ENCODE measurements at regions not wholly inside any gene's neighbourhood (a gene's known extent, or its start where the extent isn't known, plus 50 kb on each side); places are given as distances from the start of the nearest gene placed in this dataset.

GRCh38 chr6:100946021-100946540 is 65.0 kb upstream of the ASCC3 start:
- H3K4me2 ChIP-seq, result no peak overlapping the region
- no peaks in the 10 kb centered on the region; the same call in 2 of the 3 replicates for H3K4me1 Mint-ChIP-seq
- no peaks in the 10 kb centered on the region; the same call in 1 of the 2 replicates for H3K36me3 ChIP-seq (ENCODE audit: insufficient read depth)
- H3K36me3 Mint-ChIP-seq (ENCODE audit: low read depth), result peaks cover 16% of the 10 kb centered on the region; the same call in 2 of the 3 replicates
- H3K4me3 ChIP-seq, result no peak overlapping the region
- no peaks in the 10 kb centered on the region for H4K20me1 ChIP-seq (replicated peaks; ENCODE audit: insufficient read depth)
- no peaks in the 10 kb centered on the region for H3K4me1 ChIP-seq (ENCODE audit: insufficient read depth)
- no peaks in the 10 kb centered on the region for H3K79me2 ChIP-seq (replicated peaks; ENCODE audit: insufficient read depth)
- H3K4me3 Mint-ChIP-seq, result no peak overlapping the region
- no peak overlapping the region for H3K27ac ChIP-seq (ENCODE audit: low read depth)
- H3F3A ChIP-seq (replicated peaks; ENCODE audit: low read depth), result no peaks in the 10 kb centered on the region
- no peak for TF ChIP-seq CREB1 (CRISPR knock-in tag; IDR thresholded peaks at IDR 0.05; ENCODE audit: low read depth)
- no peak for TF ChIP-seq ZNF331 (CRISPR knock-in tag; IDR thresholded peaks at IDR 0.05; ENCODE audit: low read depth)
- TF ChIP-seq EZH2phosphoT487 (IDR thresholded peaks at IDR 0.05; ENCODE audit: unreplicated experiment), result no peak
- no peak for TF ChIP-seq ZNF114 (CRISPR knock-in tag; IDR thresholded peaks at IDR 0.05)
- TF ChIP-seq REST (IDR thresholded peaks at IDR 0.05; ENCODE audit: unreplicated experiment), result no peak
- TF ChIP-seq JUNB (IDR thresholded peaks at IDR 0.05; ENCODE audit: unreplicated experiment), result no peak
- TF ChIP-seq POLR2AphosphoS5 (IDR thresholded peaks at IDR 0.05; ENCODE audit: low read depth), result no peak
- TF ChIP-seq NANOG (IDR thresholded peaks at IDR 0.05; ENCODE audit: borderline replicate concordance), result no peak
- TF ChIP-seq ETS1 (IDR thresholded peaks at IDR 0.05), result no peak
- TF ChIP-seq STAT1 (IDR thresholded peaks at IDR 0.05; ENCODE audit: unreplicated experiment), result no peak
- no peak for TF ChIP-seq CTCF (conservative IDR thresholded peaks at IDR 0.05; ENCODE audit: low read depth in 2 of 2)
- TF ChIP-seq EZH2 (IDR thresholded peaks at IDR 0.05; ENCODE audit: low read depth, unreplicated experiment), result no peak
- ATAC-seq, result no peak
- peaks cover 32% of the 10 kb centered on the region for H3K9me3 Mint-ChIP-seq
- H3K27ac Mint-ChIP-seq, result no peak overlapping the region
- H2AFZ ChIP-seq, result no peak overlapping the region
- no peaks in the 10 kb centered on the region for H3K27me3 Mint-ChIP-seq (ENCODE audit: insufficient read depth, low read depth, poor library complexity)
- H3K27me3 ChIP-seq (ENCODE audit: insufficient read depth), result no peaks in the 10 kb centered on the region
- H3K9me2 ChIP-seq (ENCODE audit: insufficient read depth), result no peaks in the 10 kb centered on the region
- no peak for DNase-seq (ENCODE audit: low spot score)
